IMR-90 (cell line): ENCODE measurements at regions not wholly inside any gene's neighbourhood (a gene's known extent, or its start where the extent isn't known, plus 50 kb on each side); places are given as distances from the start of the nearest gene placed in this dataset.

Source experiments
- ATAC-seq: fragments of 200-7000 bp; cut with Tn5 transposase; 2 replicates; pipeline ENCODE4 v1.9.1; 2020; ENCODE audit warnings: low read depth, mild to moderate bottlenecking, moderate library complexity
- BruUV-seq: library from RNA; stranded (reverse); fragments of 400-500 nt; replicated peaks from 2 replicates; lab custom pipeline; 2021; lab: Mats Ljungman, UMichigan
- CTCF ChIA-PET: fragments of 300-600 bp; formaldehyde crosslinking; extraction: SDS; loops from one replicate; lab custom pipeline; 2021; ENCODE audit warnings: antibody characterized with exemption; lab: Yijun Ruan, JAX
- POLR2A ChIA-PET: fragments of 300-600 bp; sonication (Branson Sonifier 250); formaldehyde crosslinking; loops from one replicate; lab custom pipeline; 2022; ENCODE audit warnings: antibody characterized with exemption; ENCODE audit not compliant: unreplicated experiment; lab: Charles Lee
- DNase-seq: peaks from one replicate; pipeline ENCODE4 v3.0.0; 2013
- H2AFZ ChIP-seq: replicated peaks from 2 replicates; pipeline ENCODE3; 2013; ENCODE audit warnings: low read length, mild to moderate bottlenecking; ENCODE audit not compliant: poor library complexity
- H2AK5ac ChIP-seq: 2 replicates; pipeline ENCODE4 v1.6.1; 2013; ENCODE audit warnings: low read depth, low read length, inconsistent platforms
- H2AK9ac ChIP-seq: replicated peaks from 2 replicates; pipeline ENCODE3; 2013; ENCODE audit warnings: mild to moderate bottlenecking, low read depth, low read length, moderate library complexity; ENCODE audit not compliant: poor library complexity
- H2BK120ac ChIP-seq: 2 replicates; pipeline ENCODE4 v1.6.1; 2013; ENCODE audit warnings: low read depth, low read length, inconsistent platforms
- H2BK15ac ChIP-seq: 3 replicates; pipeline ENCODE4 v1.6.1; 2013; ENCODE audit warnings: low read depth, low read length, inconsistent platforms
- H2BK20ac ChIP-seq: 2 replicates; pipeline ENCODE4 v1.6.1; 2013; ENCODE audit warnings: low read depth, mild to moderate bottlenecking, inconsistent platforms, low read length, moderate library complexity
- H2BK5ac ChIP-seq: 2 replicates; pipeline ENCODE4 v1.6.1; 2013; ENCODE audit warnings: mild to moderate bottlenecking, low read depth, low read length, inconsistent platforms; ENCODE audit not compliant: poor library complexity, severe bottlenecking
- H3K14ac ChIP-seq: replicated peaks from 2 replicates; pipeline ENCODE4 v1.6.1; 2013; ENCODE audit warnings: low read depth, low read length, inconsistent platforms
- H3K18ac ChIP-seq: 2 replicates; pipeline ENCODE4 v1.6.1; 2013; ENCODE audit warnings: low read depth, low read length, control low read depth
- H3K23ac ChIP-seq: 2 replicates; pipeline ENCODE4 v1.6.1; 2013; ENCODE audit warnings: low read depth, low read length, inconsistent platforms
- H3K27ac ChIP-seq: 2 replicates; pipeline ENCODE4 v1.5.1; 2013; ENCODE audit warnings: mild to moderate bottlenecking, control low read depth, low read length; ENCODE audit not compliant: insufficient read depth
- H3K27me3 ChIP-seq: 2 replicates; pipeline ENCODE4 v1.6.1; 2013; ENCODE audit warnings: low read length; ENCODE audit not compliant: control insufficient read depth, insufficient read depth
- H3K36me3 ChIP-seq: 2 replicates; pipeline ENCODE4 v1.6.1; 2013; ENCODE audit warnings: low read length, mixed read lengths; ENCODE audit not compliant: control insufficient read depth, insufficient read depth
- H3K4ac ChIP-seq: 2 replicates; pipeline ENCODE4 v1.6.1; 2013; ENCODE audit warnings: low read depth, low read length, inconsistent platforms
- H3K4me1 ChIP-seq: 2 replicates; pipeline ENCODE4 v1.6.1; 2013; ENCODE audit warnings: low read length, mixed read lengths; ENCODE audit not compliant: control insufficient read depth, insufficient read depth
- H3K4me2 ChIP-seq: 2 replicates; pipeline ENCODE4 v1.6.1; 2013; ENCODE audit warnings: low read depth, mild to moderate bottlenecking, control low read depth, low read length, moderate library complexity
- H3K4me3 ChIP-seq: 2 replicates; pipeline ENCODE4 v1.5.1; 2013; ENCODE audit warnings: low read depth, mild to moderate bottlenecking, control low read depth, low read length, moderate library complexity; ENCODE audit not compliant: insufficient read depth
- H3K56ac ChIP-seq: 2 replicates; pipeline ENCODE4 v1.6.1; 2013; ENCODE audit warnings: low read length, inconsistent platforms; ENCODE audit not compliant: insufficient read depth; ENCODE audit errors: extremely low read depth
- H3K79me1 ChIP-seq, 2 experiments: 2 replicates each; pipeline ENCODE4 v1.6.1; 2013; ENCODE audit warnings: low read length in 2 of 2, inconsistent platforms in 1 of 2, low read depth in 1 of 2
- H3K9ac ChIP-seq: 2 replicates; pipeline ENCODE4 v1.6.1; 2013; ENCODE audit warnings: low read depth, low read length, control low read depth
- H3K9me1 ChIP-seq: 2 replicates; pipeline ENCODE4 v1.6.1; 2013; ENCODE audit warnings: low read length, inconsistent platforms; ENCODE audit not compliant: insufficient read depth
- H3K9me3 ChIP-seq: 2 replicates; pipeline ENCODE4 v1.6.1; 2013; ENCODE audit warnings: low read length; ENCODE audit not compliant: control insufficient read depth, insufficient read depth
- H4K20me1 ChIP-seq: 2 replicates; pipeline ENCODE4 v1.6.1; 2013; ENCODE audit warnings: low read length, inconsistent platforms; ENCODE audit not compliant: insufficient read depth
- H4K5ac ChIP-seq: 2 replicates; pipeline ENCODE4 v1.6.1; 2013; ENCODE audit warnings: mild to moderate bottlenecking, low read depth, low read length, control low read depth
- H4K8ac ChIP-seq, 2 experiments: 2 replicates each; pipeline ENCODE4 v1.6.1; 2013; ENCODE audit warnings: low read depth in 2 of 2, low read length in 2 of 2, control low read depth in 1 of 2, inconsistent platforms in 1 of 2
- H4K91ac ChIP-seq: 2 replicates; pipeline ENCODE4 v1.6.1; 2013; ENCODE audit warnings: low read depth, low read length, inconsistent platforms; ENCODE audit not compliant: insufficient read depth
- BHLHE40 ChIP-seq: fragments of 150-350 bp; IDR thresholded peaks from 2 replicates; pipeline ENCODE4 v1.6.1; 2016; ENCODE audit warnings: mild to moderate bottlenecking, low read depth, low read length
- CEBPB ChIP-seq: IDR thresholded peaks from 2 replicates; pipeline ENCODE4 v1.6.1; 2012; ENCODE audit warnings: low read depth, low read length, improper control_type of control experiment
- CHD1 ChIP-seq: IDR thresholded peaks from 2 replicates; pipeline ENCODE4 v1.6.1; 2012; ENCODE audit warnings: low read depth, low read length, improper control_type of control experiment
- CTCF ChIP-seq: conservative IDR thresholded peaks from 2 replicates; pipeline ENCODE4 v1.5.1; 2012; ENCODE audit warnings: mild to moderate bottlenecking, low read depth, low read length, improper control_type of control experiment
- ELK1 ChIP-seq: fragments of 150-350 bp; IDR thresholded peaks from 2 replicates; pipeline ENCODE4 v1.6.1; 2016; ENCODE audit warnings: low read depth, mild to moderate bottlenecking, low read length, moderate library complexity, borderline replicate concordance
- FOS ChIP-seq: fragments of 150-350 bp; IDR thresholded peaks from 2 replicates; pipeline ENCODE4 v1.6.1; 2016; ENCODE audit warnings: low read depth, low read length
- MAZ ChIP-seq: IDR thresholded peaks from 2 replicates; pipeline ENCODE4 v1.6.1; 2012; ENCODE audit warnings: low read depth, mild to moderate bottlenecking, low read length, improper control_type of control experiment, moderate library complexity, borderline replicate concordance
- MXI1 ChIP-seq: IDR thresholded peaks from 2 replicates; pipeline ENCODE4 v1.6.1; 2012; ENCODE audit warnings: low read depth, mild to moderate bottlenecking, low read length, moderate library complexity, borderline replicate concordance
- NFE2L2 ChIP-seq: fragments of 150-350 bp; IDR thresholded peaks from 2 replicates; pipeline ENCODE4 v1.6.1; 2016; ENCODE audit warnings: low read depth, mild to moderate bottlenecking, low read length
- POLR2A ChIP-seq: IDR thresholded peaks from 2 replicates; pipeline ENCODE4 v1.6.1; 2012; ENCODE audit warnings: mild to moderate bottlenecking, low read depth, low read length
- RAD21 ChIP-seq: IDR thresholded peaks from 2 replicates; pipeline ENCODE4 v1.6.1; 2012; ENCODE audit warnings: low read length, improper control_type of control experiment
- RCOR1 ChIP-seq: IDR thresholded peaks from 2 replicates; pipeline ENCODE4 v1.6.1; 2012; ENCODE audit warnings: mild to moderate bottlenecking, low read length, improper control_type of control experiment; ENCODE audit not compliant: insufficient replicate concordance
- RFX5 ChIP-seq: IDR thresholded peaks from 2 replicates; pipeline ENCODE4 v1.8.0; 2012; ENCODE audit warnings: low read depth, mild to moderate bottlenecking, low read length, moderate library complexity
- SMC3 ChIP-seq: fragments of 150-350 bp; IDR thresholded peaks from 2 replicates; pipeline ENCODE4 v1.6.1; 2016; ENCODE audit warnings: low read depth, mild to moderate bottlenecking, antibody characterized with exemption, low read length, moderate library complexity
- USF2 ChIP-seq: fragments of 150-350 bp; IDR thresholded peaks from 2 replicates; pipeline ENCODE4 v1.6.1; 2017; ENCODE audit warnings: mild to moderate bottlenecking, antibody characterized with exemption, low read length, low read depth
- WGBS, 2 experiments: methylation state at CpG; one replicate each; pipeline versions ENCODE4 v1.1.5 to v1.1.7; 2013; ENCODE audit warnings: missing lambda C conversion rate in 2 of 2; ENCODE audit not compliant: insufficient read length in 1 of 2; ENCODE audit errors: extremely low coverage in 2 of 2; 5-methylcytosine and 5-hydroxymethylcytosine counted together
- dilution Hi-C: fragments of 300-500 bp; cut with HindIII; formaldehyde crosslinking; loops from one replicate; pipeline ENCODE4 v1.14.3; 2018; ENCODE audit warnings: low sequenced_read_pairs; ENCODE audit not compliant: unreplicated experiment
- in situ Hi-C: fragments of 300-500 bp; cut with MboI; formaldehyde crosslinking; loops from 3 replicates; pipeline ENCODE4 v1.14.3; 2019; ENCODE audit warnings: low sequenced_read_pairs, inconsistent platforms, mixed read lengths
- intact Hi-C: fragments of 100-400 bp; cut with micrococcal nuclease; formaldehyde crosslinking; loops from 2 replicates; pipeline ENCODE4 v1.10.0; 2022

- Histone ChIP-seq H2BK15ac (no peak overlapping the region), H4K5ac (no peak overlapping the region), H3K18ac (no peak overlapping the region), H3K4ac (no peak overlapping the region), H3K14ac (no peak overlapping the region), H3K79me1 (no peaks in the 10 kb centered on the region), H4K91ac (no peak overlapping the region), H2AK9ac (no peak overlapping the region), H3K36me3 (no peaks in the 10 kb centered on the region), H3K9me1 (no peaks in the 10 kb centered on the region), H4K20me1 (no peaks in the 10 kb centered on the region), H2AFZ (no peak overlapping the region), H4K8ac (no peak overlapping the region), H3K9ac (no peak overlapping the region), H3K9me3 (peaks cover 2% of the 10 kb centered on the region; the same call in 1 of the 2 replicates), H3K23ac (no peak overlapping the region), H3K4me3 (no peak overlapping the region), H3K56ac (no peak overlapping the region), H3K27me3 (no peaks in the 10 kb centered on the region), H2BK120ac (no peak overlapping the region), H3K4me2 (no peak overlapping the region), H2AK5ac (no peak overlapping the region), H2BK20ac (no peak overlapping the region), H2BK5ac (no peak overlapping the region), H3K4me1 (no peaks in the 10 kb centered on the region), H3K27ac (no peak overlapping the region)
- DNase-seq (no peak), ATAC-seq (no peak)
- in situ Hi-C loops = no loop called here
- intact Hi-C loops = no loop called here
- no CpG with 5 or more reads among the region's 1 CpG for WGBS, 2 experiments
- CTCF ChIA-PET = no interaction called here
- TF ChIP-seq CHD1 (no peak), USF2 (no peak), RFX5 (no peak), CTCF (no peak), FOS (no peak), NFE2L2 (no peak), MAZ (no peak), POLR2A (no peak), RAD21 (no peak), ELK1 (no peak), MXI1 (no peak), RCOR1 (no peak), SMC3 (no peak), CEBPB (no peak), BHLHE40 (no peak)
- POLR2A ChIA-PET = no interaction called here
- dilution Hi-C loops = no loop called here
- no TSS peak for BruUV-seq
Measured at GRCh38 chr2:138414014-138414413, 87.6 kb upstream of the SPOPL start.
